CD4-positive, CD25-positive, alpha-beta regulatory T cell (primary cell): ENCODE measurements at regions not wholly inside any gene's neighbourhood (a gene's known extent, or its start where the extent isn't known, plus 50 kb on each side); places are given as distances from the start of the nearest gene placed in this dataset.

Experiments used
- ATAC-seq, 2 donors: fragments of 150-1000 bp; cut with Tn5 transposase; one replicate each; pipeline ENCODE4 v1.10.0; 2021; ENCODE audit warnings: low read depth in 2 of 2, moderate number of reproducible peaks in 2 of 2, moderate library complexity in 1 of 2
- DNase-seq, 3 donors: peaks; one replicate each; pipeline versions ENCODE4 v3.0.0 to v3.0.0-alpha.2; 2012 to 2022; ENCODE audit warnings: mixed read lengths in 1 of 3
- H3K27ac ChIP-seq: one replicate; pipeline ENCODE4 v1.7.0; 2013; ENCODE audit warnings: mild to moderate bottlenecking, low read length; ENCODE audit not compliant: insufficient read depth, poor library complexity, severe bottlenecking
- H3K27me3 ChIP-seq: one replicate; pipeline ENCODE4 v1.7.0; 2013; ENCODE audit warnings: low read length; ENCODE audit not compliant: control insufficient read depth, insufficient read depth
- H3K36me3 ChIP-seq: one replicate; pipeline ENCODE4 v1.7.0; 2013; ENCODE audit warnings: mild to moderate bottlenecking, low read length, moderate library complexity; ENCODE audit not compliant: control insufficient read depth, insufficient read depth
- H3K4me1 ChIP-seq: 2 replicates; pipeline ENCODE4 v1.7.0; 2013; ENCODE audit warnings: mild to moderate bottlenecking, low read length; ENCODE audit not compliant: insufficient read depth, control insufficient read depth, poor library complexity, severe bottlenecking
- H3K4me3 ChIP-seq: one replicate; pipeline ENCODE4 v1.7.0; 2013; ENCODE audit warnings: low read depth, mild to moderate bottlenecking, low read length, moderate library complexity
- H3K9me3 ChIP-seq, 2 experiments: 1 replicate in 1 of 2; 2 replicates in 1 of 2; pipeline ENCODE4 v1.7.0; 2013; ENCODE audit warnings: low read length in 2 of 2, mild to moderate bottlenecking in 1 of 2, moderate library complexity in 1 of 2; ENCODE audit not compliant: control insufficient read depth in 2 of 2
- H3K27ac Mint-ChIP-seq, 3 donors: one replicate each; pipeline ENCODE4 v1.8.0; 2020 to 2022; ENCODE audit warnings: mild to moderate bottlenecking in 3 of 3, mixed read lengths in 3 of 3, moderate library complexity in 2 of 3
- H3K27me3 Mint-ChIP-seq: one replicate; pipeline ENCODE4 v1.8.0; 2022; ENCODE audit warnings: mild to moderate bottlenecking, mixed read lengths
- H3K36me3 Mint-ChIP-seq: one replicate; pipeline ENCODE4 v1.8.0; 2020; ENCODE audit warnings: mixed read lengths
- H3K4me1 Mint-ChIP-seq, 4 donors: one replicate each; pipeline ENCODE4 v1.8.0; 2020 to 2022; ENCODE audit warnings: mixed read lengths in 4 of 4, mild to moderate bottlenecking in 1 of 4
- H3K4me3 Mint-ChIP-seq, 4 donors: one replicate each; pipeline ENCODE4 v1.8.0; 2020 to 2022; ENCODE audit warnings: mild to moderate bottlenecking in 4 of 4, mixed read lengths in 4 of 4, moderate library complexity in 3 of 4
- H3K9me3 Mint-ChIP-seq, 7 donors: one replicate each; pipeline ENCODE4 v1.8.0; 2020 to 2022; ENCODE audit warnings: mixed read lengths in 7 of 7, mild to moderate bottlenecking in 3 of 7, moderate library complexity in 2 of 7

DNA sequence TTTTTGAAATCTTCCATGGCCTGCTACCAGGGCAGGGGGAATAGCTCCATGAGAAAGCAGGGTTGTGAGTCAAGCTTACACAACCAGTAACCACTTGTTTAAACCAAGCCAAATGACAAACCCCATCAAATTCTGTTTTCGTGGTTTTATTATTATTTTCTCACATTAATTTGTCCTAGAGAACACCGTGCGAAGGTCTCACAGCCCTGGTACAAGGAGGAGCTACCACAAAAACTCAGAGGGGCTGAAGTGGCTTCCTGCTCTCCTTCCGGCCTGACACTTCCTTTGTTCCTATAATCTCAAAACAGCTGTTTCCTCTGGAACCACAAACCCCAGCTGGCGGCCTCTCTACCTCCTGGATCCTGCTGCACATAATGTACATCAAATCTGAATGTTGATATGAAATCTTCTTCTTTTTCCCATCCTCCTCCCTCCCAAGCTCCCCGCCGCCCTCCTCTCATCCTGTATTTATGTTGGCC lies 375.9 kb downstream of the MCTP2 start:
- H3K4me3 Mint-ChIP-seq = no peak overlapping the region
- ATAC-seq = no peak
- H3K9me3 Mint-ChIP-seq = peaks cover 0 to 7% (median 3%) of the 10 kb centered on the region in 7 donors
- no peak overlapping the region for H3K27ac ChIP-seq
- H3K4me1 ChIP-seq = no peaks in the 10 kb centered on the region
- no peak overlapping the region for H3K4me3 ChIP-seq
- H3K27ac Mint-ChIP-seq = no peak overlapping the region
- no peaks in the 10 kb centered on the region for H3K27me3 Mint-ChIP-seq
- peaks cover 0 to 6% (median 2%) of the 10 kb centered on the region in 4 donors for H3K4me1 Mint-ChIP-seq
- DNase-seq = peak in 1 of 3 donors; percentile 10
- no peaks in the 10 kb centered on the region for H3K27me3 ChIP-seq
- H3K36me3 Mint-ChIP-seq = no peaks in the 10 kb centered on the region
- no peaks in the 10 kb centered on the region for H3K9me3 ChIP-seq
- H3K36me3 ChIP-seq = no peaks in the 10 kb centered on the region

DNA sequence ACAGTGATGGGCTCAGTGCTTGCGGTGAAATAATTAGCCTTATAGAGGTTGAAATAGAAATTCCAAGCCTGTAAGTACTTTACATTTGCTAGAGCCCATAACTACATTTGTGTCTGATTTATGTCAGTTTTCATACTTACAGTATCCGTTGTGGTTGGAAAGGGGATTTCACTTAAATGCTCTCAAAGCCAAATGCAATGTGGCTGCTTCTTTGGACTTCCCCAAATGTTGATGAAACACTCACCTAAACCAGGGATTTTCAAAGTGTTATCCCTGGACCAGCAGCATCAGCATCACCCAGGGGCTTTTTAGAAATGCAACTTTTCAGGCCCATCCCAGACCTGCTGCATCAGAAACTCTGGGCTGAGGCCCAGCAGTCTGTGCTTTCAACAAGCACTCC lies 378.7 kb downstream of the MCTP2 start:
- Mint-ChIP-seq H3K9me3 (peaks cover 0 to 7% (median 2%) of the 10 kb centered on the region in 7 donors), H3K27ac (no peak overlapping the region), H3K27me3 (no peaks in the 10 kb centered on the region), H3K36me3 (no peaks in the 10 kb centered on the region), H3K4me1 (peaks cover 0 to 6% (median 2%) of the 10 kb centered on the region in 4 donors), H3K4me3 (no peak overlapping the region)
- no peak for ATAC-seq
- no peaks in the 10 kb centered on the region for H3K27me3 ChIP-seq
- no peaks in the 10 kb centered on the region for H3K4me1 ChIP-seq
- H3K4me3 ChIP-seq = no peak overlapping the region
- H3K9me3 ChIP-seq = no peaks in the 10 kb centered on the region
- H3K36me3 ChIP-seq = no peaks in the 10 kb centered on the region
- H3K27ac ChIP-seq = no peak overlapping the region
- DNase-seq = no peak

DNA sequence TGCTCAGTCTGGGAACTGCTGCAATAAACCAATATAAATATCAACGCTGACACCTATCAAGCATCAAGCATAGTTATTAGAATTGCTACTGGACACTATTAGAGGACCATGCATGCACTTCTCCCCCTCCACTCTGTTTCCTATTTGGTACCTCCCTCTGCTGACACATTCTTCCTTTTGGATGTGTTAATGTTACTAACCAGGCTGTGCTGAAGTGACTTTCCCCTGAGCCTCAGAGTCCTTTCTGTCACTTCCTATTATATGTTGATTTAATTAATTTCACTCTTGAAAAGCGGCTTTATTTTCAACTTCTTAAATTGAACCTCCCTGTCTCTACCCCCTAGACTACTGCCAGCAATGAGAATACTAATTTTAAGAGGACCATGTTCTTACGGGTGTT lies 379.1 kb downstream of the MCTP2 start:
- Mint-ChIP-seq H3K27me3 (no peaks in the 10 kb centered on the region), H3K36me3 (no peaks in the 10 kb centered on the region), H3K4me3 (no peak overlapping the region), H3K4me1 (peaks cover 0 to 6% (median 2%) of the 10 kb centered on the region in 4 donors), H3K9me3 (peaks cover 0 to 7% (median 2%) of the 10 kb centered on the region in 7 donors), H3K27ac (no peak overlapping the region)
- Histone ChIP-seq H3K27ac (no peak overlapping the region), H3K4me3 (no peak overlapping the region), H3K9me3 (no peaks in the 10 kb centered on the region), H3K36me3 (no peaks in the 10 kb centered on the region), H3K4me1 (no peaks in the 10 kb centered on the region), H3K27me3 (no peaks in the 10 kb centered on the region)
- no peak for DNase-seq
- ATAC-seq = no peak

DNA sequence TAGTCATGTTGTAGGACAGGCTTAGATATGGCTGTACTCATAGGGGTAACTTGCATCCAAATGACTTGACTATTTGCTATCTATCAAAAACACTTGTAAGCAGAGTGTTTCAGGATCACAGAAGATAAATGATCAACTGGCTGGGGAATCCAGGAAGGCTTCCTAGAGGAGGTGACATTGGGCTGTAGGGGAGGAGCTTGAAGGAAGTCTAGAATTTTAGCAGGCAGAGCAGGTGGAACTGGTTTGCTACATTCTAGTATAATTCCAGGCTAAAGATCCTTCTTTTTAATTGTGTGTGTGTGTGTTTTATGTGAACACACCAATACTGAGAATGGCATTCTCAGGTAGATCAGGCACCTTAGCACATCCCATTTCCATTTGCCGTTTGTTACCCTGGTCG lies 380.3 kb downstream of the MCTP2 start:
- Histone ChIP-seq H3K27me3 (no peaks in the 10 kb centered on the region), H3K9me3 (no peaks in the 10 kb centered on the region), H3K4me1 (no peaks in the 10 kb centered on the region), H3K36me3 (no peaks in the 10 kb centered on the region), H3K4me3 (no peak overlapping the region), H3K27ac (no peak overlapping the region)
- H3K27me3 Mint-ChIP-seq = no peaks in the 10 kb centered on the region
- no peak overlapping the region for H3K4me3 Mint-ChIP-seq
- H3K27ac Mint-ChIP-seq = no peak overlapping the region
- ATAC-seq (no peak), DNase-seq (no peak)
- H3K36me3 Mint-ChIP-seq = no peaks in the 10 kb centered on the region
- peaks cover 0 to 7% (median 1%) of the 10 kb centered on the region in 7 donors for H3K9me3 Mint-ChIP-seq
- H3K4me1 Mint-ChIP-seq = peaks cover 0 to 6% (median 2%) of the 10 kb centered on the region in 4 donors

DNA sequence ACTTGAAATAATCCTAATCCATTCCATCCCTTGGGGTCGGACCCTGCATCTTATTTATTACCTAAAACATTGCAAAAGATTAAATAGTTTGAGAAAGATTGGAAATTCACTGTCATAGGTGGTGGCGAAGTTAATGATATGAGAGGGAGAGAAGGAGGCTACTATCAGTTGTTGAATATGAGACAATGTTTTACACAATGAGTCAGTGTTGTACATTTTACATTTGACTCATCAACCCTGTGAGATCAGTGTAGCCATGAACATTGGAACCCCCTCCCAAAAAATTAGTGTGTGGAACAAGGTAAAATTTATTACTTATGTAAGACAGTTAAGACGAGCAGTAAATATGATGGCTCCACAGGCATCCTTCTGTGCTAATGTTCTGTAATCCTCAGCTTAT lies 384.3 kb downstream of the MCTP2 start:
- H3K9me3 Mint-ChIP-seq = peaks cover 0 to 3% (median 0%) of the 10 kb centered on the region in 7 donors
- no peak overlapping the region for H3K4me3 ChIP-seq
- no peak for DNase-seq
- H3K9me3 ChIP-seq = no peaks in the 10 kb centered on the region
- no peak overlapping the region for H3K27ac Mint-ChIP-seq
- ATAC-seq = no peak
- no peaks in the 10 kb centered on the region for H3K36me3 Mint-ChIP-seq
- H3K27me3 Mint-ChIP-seq = no peaks in the 10 kb centered on the region
- H3K4me3 Mint-ChIP-seq = no peak overlapping the region
- H3K4me1 Mint-ChIP-seq = no peaks in the 10 kb centered on the region
- H3K36me3 ChIP-seq = no peaks in the 10 kb centered on the region
- H3K4me1 ChIP-seq = no peaks in the 10 kb centered on the region
- no peaks in the 10 kb centered on the region for H3K27me3 ChIP-seq
- H3K27ac ChIP-seq = no peak overlapping the region

DNA sequence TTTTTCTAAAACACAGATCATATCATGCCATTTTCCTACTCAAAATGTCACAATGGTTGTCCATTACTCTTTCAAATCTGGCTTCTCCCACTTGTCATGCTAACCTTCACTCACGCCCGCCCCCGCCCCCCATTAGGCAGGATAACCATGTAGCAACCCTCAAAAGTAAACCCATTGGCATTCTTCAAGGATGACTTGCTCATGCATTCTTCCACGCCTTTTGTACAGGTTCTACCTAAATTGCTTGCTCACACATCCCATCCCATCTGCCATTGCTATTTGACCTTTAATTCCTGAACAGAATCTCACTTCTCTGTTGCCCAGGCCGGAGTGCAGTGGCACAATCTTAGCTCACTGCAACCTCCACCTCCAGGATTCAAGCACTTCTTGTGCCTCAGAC lies 389.3 kb downstream of the MCTP2 start:
- H3K36me3 ChIP-seq = no peaks in the 10 kb centered on the region
- no peaks in the 10 kb centered on the region for H3K4me1 Mint-ChIP-seq
- H3K27me3 Mint-ChIP-seq = no peaks in the 10 kb centered on the region
- no peaks in the 10 kb centered on the region for H3K9me3 ChIP-seq
- H3K9me3 Mint-ChIP-seq = peaks cover 0 to 4% (median 0%) of the 10 kb centered on the region in 7 donors
- no peaks in the 10 kb centered on the region for H3K4me1 ChIP-seq
- no peaks in the 10 kb centered on the region for H3K36me3 Mint-ChIP-seq
- H3K27ac ChIP-seq = no peak overlapping the region
- H3K27me3 ChIP-seq = no peaks in the 10 kb centered on the region
- DNase-seq (no peak), ATAC-seq (no peak)
- no peak overlapping the region for H3K27ac Mint-ChIP-seq
- H3K4me3 Mint-ChIP-seq = no peak overlapping the region
- no peak overlapping the region for H3K4me3 ChIP-seq

DNA sequence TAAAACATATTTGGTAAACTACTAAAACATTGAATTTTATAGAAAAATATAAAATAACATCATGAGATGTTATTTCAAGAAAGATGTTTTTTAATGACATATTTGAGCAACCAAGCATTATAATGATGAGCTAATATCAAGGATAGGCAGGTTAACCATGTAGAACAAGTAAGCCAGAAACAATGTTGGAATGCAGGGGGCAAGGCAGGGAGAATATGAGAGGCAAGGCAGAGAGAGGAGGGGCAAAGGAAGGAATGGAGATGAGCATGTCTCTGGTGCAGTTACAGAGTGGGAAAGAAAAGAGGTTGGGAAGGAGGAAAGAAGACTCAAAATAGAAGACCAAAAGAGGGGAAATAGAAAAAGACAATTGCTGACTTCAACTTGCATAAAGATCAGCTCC lies 390.4 kb downstream of the MCTP2 start:
- Histone ChIP-seq H3K27ac (no peak overlapping the region), H3K36me3 (no peaks in the 10 kb centered on the region), H3K4me1 (no peaks in the 10 kb centered on the region), H3K9me3 (no peaks in the 10 kb centered on the region), H3K4me3 (no peak overlapping the region), H3K27me3 (no peaks in the 10 kb centered on the region)
- Mint-ChIP-seq H3K36me3 (no peaks in the 10 kb centered on the region), H3K4me1 (no peaks in the 10 kb centered on the region), H3K9me3 (peaks cover 0 to 5% (median 0%) of the 10 kb centered on the region in 7 donors), H3K27ac (no peak overlapping the region), H3K4me3 (no peak overlapping the region), H3K27me3 (no peaks in the 10 kb centered on the region)
- ATAC-seq = no peak
- DNase-seq = no peak

DNA sequence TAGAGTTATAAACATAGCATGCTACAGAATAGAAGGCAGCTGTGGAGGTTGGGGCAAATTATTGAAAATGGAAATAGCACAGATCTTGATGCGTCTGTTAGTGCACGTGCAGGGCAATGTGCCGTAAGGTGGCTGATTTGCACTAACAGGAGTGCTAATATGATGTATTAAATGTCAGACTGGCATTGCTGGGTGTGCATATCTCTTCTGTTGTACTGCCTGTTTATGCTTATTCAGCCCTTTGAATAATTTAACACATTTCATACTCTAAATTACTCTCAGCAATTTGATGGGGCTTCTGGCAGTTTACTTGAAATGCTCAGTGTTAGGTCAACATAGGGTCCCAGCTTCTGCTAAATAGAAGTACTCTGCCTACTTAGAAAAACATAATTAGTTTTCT lies 395.6 kb downstream of the MCTP2 start:
- H3K9me3 Mint-ChIP-seq = peaks cover 0 to 2% (median 0%) of the 10 kb centered on the region in 7 donors
- no peaks in the 10 kb centered on the region for H3K27me3 Mint-ChIP-seq
- no peaks in the 10 kb centered on the region for H3K4me1 Mint-ChIP-seq
- H3K36me3 Mint-ChIP-seq = no peaks in the 10 kb centered on the region
- Histone ChIP-seq H3K27me3 (no peaks in the 10 kb centered on the region), H3K4me1 (no peaks in the 10 kb centered on the region), H3K27ac (no peak overlapping the region), H3K4me3 (no peak overlapping the region), H3K36me3 (no peaks in the 10 kb centered on the region), H3K9me3 (no peaks in the 10 kb centered on the region)
- no peak overlapping the region for H3K4me3 Mint-ChIP-seq
- ATAC-seq (no peak), DNase-seq (no peak)
- no peak overlapping the region for H3K27ac Mint-ChIP-seq
